ENCODE measurements at regions not wholly inside any gene's neighbourhood (a gene's known extent, or its start where the extent isn't known, plus 50 kb on each side); places are given as distances from the start of the nearest gene placed in this dataset.

DNA sequence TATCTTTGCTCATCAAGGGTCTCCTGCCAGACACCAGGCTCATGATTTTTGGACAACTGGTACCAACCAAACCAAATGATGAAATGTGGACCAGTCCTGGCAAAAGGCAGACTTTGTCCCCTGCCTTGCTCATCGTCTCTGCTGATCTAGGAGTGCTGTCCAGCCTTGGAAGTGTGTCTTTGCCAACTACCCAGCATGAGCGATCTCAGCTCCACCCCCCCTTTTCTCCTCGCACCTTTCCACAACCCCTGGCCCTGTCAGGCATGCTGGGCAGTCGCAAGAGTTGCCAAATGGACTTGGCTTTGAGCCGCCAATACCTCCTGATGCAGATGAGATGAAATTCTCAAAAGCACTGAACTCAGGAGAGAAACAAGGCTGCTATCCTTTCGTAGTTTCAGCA, 174.3 kb downstream of the KCNA5 start:
- TF ChIP-seq JUND (IDR thresholded peaks at IDR 0.05), result no peak
- TF ChIP-seq, protein P1, sequence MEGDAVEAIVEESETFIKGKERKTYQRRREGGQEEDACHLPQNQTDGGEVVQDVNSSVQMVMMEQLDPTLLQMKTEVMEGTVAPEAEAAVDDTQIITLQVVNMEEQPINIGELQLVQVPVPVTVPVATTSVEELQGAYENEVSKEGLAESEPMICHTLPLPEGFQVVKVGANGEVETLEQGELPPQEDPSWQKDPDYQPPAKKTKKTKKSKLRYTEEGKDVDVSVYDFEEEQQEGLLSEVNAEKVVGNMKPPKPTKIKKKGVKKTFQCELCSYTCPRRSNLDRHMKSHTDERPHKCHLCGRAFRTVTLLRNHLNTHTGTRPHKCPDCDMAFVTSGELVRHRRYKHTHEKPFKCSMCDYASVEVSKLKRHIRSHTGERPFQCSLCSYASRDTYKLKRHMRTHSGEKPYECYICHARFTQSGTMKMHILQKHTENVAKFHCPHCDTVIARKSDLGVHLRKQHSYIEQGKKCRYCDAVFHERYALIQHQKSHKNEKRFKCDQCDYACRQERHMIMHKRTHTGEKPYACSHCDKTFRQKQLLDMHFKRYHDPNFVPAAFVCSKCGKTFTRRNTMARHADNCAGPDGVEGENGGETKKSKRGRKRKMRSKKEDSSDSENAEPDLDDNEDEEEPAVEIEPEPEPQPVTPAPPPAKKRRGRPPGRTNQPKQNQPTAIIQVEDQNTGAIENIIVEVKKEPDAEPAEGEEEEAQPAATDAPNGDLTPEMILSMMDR (IDR thresholded peaks at IDR 0.05), result no peak
- TF ChIP-seq GABPA (IDR thresholded peaks at IDR 0.05; ENCODE audit: low read depth), result no peak
- TF ChIP-seq EZH2phosphoT487 (IDR thresholded peaks at IDR 0.05; ENCODE audit: borderline replicate concordance, low read depth), result no peak
- no peak for TF ChIP-seq TAF1 (IDR thresholded peaks at IDR 0.05; ENCODE audit: borderline replicate concordance, low read depth, low read length)
- TF ChIP-seq, protein P2, sequence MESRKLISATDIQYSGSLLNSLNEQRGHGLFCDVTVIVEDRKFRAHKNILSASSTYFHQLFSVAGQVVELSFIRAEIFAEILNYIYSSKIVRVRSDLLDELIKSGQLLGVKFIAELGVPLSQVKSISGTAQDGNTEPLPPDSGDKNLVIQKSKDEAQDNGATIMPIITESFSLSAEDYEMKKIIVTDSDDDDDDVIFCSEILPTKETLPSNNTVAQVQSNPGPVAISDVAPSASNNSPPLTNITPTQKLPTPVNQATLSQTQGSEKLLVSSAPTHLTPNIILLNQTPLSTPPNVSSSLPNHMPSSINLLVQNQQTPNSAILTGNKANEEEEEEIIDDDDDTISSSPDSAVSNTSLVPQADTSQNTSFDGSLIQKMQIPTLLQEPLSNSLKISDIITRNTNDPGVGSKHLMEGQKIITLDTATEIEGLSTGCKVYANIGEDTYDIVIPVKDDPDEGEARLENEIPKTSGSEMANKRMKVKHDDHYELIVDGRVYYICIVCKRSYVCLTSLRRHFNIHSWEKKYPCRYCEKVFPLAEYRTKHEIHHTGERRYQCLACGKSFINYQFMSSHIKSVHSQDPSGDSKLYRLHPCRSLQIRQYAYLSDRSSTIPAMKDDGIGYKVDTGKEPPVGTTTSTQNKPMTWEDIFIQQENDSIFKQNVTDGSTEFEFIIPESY (IDR thresholded peaks at IDR 0.05; ENCODE audit: borderline replicate concordance, low read depth), result no peak
- no peak for TF ChIP-seq RAD21 (IDR thresholded peaks at IDR 0.05; ENCODE audit: low read length)
- TF ChIP-seq, protein P3, sequence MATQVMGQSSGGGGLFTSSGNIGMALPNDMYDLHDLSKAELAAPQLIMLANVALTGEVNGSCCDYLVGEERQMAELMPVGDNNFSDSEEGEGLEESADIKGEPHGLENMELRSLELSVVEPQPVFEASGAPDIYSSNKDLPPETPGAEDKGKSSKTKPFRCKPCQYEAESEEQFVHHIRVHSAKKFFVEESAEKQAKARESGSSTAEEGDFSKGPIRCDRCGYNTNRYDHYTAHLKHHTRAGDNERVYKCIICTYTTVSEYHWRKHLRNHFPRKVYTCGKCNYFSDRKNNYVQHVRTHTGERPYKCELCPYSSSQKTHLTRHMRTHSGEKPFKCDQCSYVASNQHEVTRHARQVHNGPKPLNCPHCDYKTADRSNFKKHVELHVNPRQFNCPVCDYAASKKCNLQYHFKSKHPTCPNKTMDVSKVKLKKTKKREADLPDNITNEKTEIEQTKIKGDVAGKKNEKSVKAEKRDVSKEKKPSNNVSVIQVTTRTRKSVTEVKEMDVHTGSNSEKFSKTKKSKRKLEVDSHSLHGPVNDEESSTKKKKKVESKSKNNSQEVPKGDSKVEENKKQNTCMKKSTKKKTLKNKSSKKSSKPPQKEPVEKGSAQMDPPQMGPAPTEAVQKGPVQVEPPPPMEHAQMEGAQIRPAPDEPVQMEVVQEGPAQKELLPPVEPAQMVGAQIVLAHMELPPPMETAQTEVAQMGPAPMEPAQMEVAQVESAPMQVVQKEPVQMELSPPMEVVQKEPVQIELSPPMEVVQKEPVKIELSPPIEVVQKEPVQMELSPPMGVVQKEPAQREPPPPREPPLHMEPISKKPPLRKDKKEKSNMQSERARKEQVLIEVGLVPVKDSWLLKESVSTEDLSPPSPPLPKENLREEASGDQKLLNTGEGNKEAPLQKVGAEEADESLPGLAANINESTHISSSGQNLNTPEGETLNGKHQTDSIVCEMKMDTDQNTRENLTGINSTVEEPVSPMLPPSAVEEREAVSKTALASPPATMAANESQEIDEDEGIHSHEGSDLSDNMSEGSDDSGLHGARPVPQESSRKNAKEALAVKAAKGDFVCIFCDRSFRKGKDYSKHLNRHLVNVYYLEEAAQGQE (IDR thresholded peaks at IDR 0.05; ENCODE audit: low read depth, low read length), result no peak
- no peak for TF ChIP-seq EP300 (IDR thresholded peaks at IDR 0.05; ENCODE audit: borderline replicate concordance in 1 of 2, low read depth in 1 of 2, low read length in 1 of 2)
